MM.1S (cell line): ENCODE measurements at regions not wholly inside any gene's neighbourhood (a gene's known extent, or its start where the extent isn't known, plus 50 kb on each side); places are given as distances from the start of the nearest gene placed in this dataset.

ENCODE experiments used
- CTCF ChIP-seq: fragments of 300-600 bp; sonication (generic); IDR thresholded peaks from 2 replicates; pipeline ENCODE4 v1.5.1; 2016; ENCODE audit warnings: antibody characterized with exemption, low read length, mixed read lengths
- EZH2 ChIP-seq: fragments of 300-600 bp; sonication (generic); optimal IDR thresholded peaks from 2 replicates; pipeline ENCODE3; 2017; ENCODE audit warnings: low read depth, mild to moderate bottlenecking, antibody characterized with exemption, low read length, mixed read lengths
- EZH2phosphoT487 ChIP-seq: fragments of 300-600 bp; sonication (generic); IDR thresholded peaks from 2 replicates; pipeline ENCODE4 v1.6.1; 2018; ENCODE audit warnings: antibody characterized with exemption, low read length

GRCh38 chr2:458425-458815, 170.5 kb upstream of the ALKAL2 start:
- TF ChIP-seq EZH2phosphoT487 (no peak), CTCF (no peak), EZH2 (no peak)
